ENCODE measurements at regions not wholly inside any gene's neighbourhood (a gene's known extent, or its start where the extent isn't known, plus 50 kb on each side); places are given as distances from the start of the nearest gene placed in this dataset.

- intact Hi-C loops (cut with micrococcal nuclease), result no loop called here
- Histone ChIP-seq H3K9ac (ENCODE audit: low read length) (no peak overlapping the region), H3K27me3 (ENCODE audit: insufficient read depth, low read length) (peaks cover 20% of the 10 kb centered on the region), H3K36me3 (ENCODE audit: control insufficient read depth in 1 of 2, insufficient read depth in 2 of 2, low read length in 2 of 2) (no peaks in the 10 kb centered on the region), H3K27ac (ENCODE audit: low read depth, low read length) (no peak overlapping the region), H2AFZ (ENCODE audit: low read depth, low read length, poor library complexity, severe bottlenecking) (no peak overlapping the region), H3K4me1 (ENCODE audit: control insufficient read depth in 1 of 2, insufficient read depth in 2 of 2, low read length in 2 of 2) (no peaks in the 10 kb centered on the region), H3K4me2 (ENCODE audit: low read length) (no peak overlapping the region), H3K4me3 (replicated peaks in 1 of 2; ENCODE audit: low read depth in 1 of 2, low read length in 2 of 2) (no peak overlapping the region), H3K79me2 (ENCODE audit: insufficient read depth, low read length) (no peaks in the 10 kb centered on the region), H3K9me2 (ENCODE audit: insufficient read depth) (no peaks in the 10 kb centered on the region), H3K9me3 (ENCODE audit: control insufficient read depth in 1 of 2, insufficient read depth in 1 of 2, low read depth in 1 of 2, low read length in 2 of 2) (no peaks in the 10 kb centered on the region), H4K20me1 (ENCODE audit: insufficient read depth) (no peaks in the 10 kb centered on the region)
- ChIA-PET RAD21 (ENCODE audit: low non-redundant PET in 1 of 2, low total read pairs in 2 of 2, uncharacterized antibody in 2 of 2, unreplicated experiment in 2 of 2) (no interaction called here), CTCF (no interaction called here), POLR2A (no interaction called here)
- ATAC-seq, result no peak
- no peak for DNase-seq (ENCODE audit: low read depth, low spot score)
- TF ChIP-seq CTCF (IDR thresholded peaks at IDR 0.05 in 2 of 3, conservative IDR thresholded peaks at IDR 0.05 in 1 of 3; ENCODE audit: borderline replicate concordance in 1 of 3, insufficient read depth in 1 of 3, low read depth in 2 of 3, low read length in 2 of 3), result no peak
- no peak for TF ChIP-seq SP1 (IDR thresholded peaks at IDR 0.05; ENCODE audit: low read depth)
- TF ChIP-seq ELF1 (IDR thresholded peaks at IDR 0.05; ENCODE audit: borderline replicate concordance, low read depth), result no peak
- no peak for TF ChIP-seq EZH2 (IDR thresholded peaks at IDR 0.05)
- TF ChIP-seq MAX (IDR thresholded peaks at IDR 0.05), result no peak
- no peak for TF ChIP-seq ZBTB33 (IDR thresholded peaks at IDR 0.05; ENCODE audit: extremely low read depth, insufficient replicate concordance, low read length)
- TF ChIP-seq POLR2A (IDR thresholded peaks at IDR 0.05; ENCODE audit: borderline replicate concordance, extremely low read depth, insufficient read depth, insufficient read length), result no peak
- no peak for TF ChIP-seq SRF (IDR thresholded peaks at IDR 0.05; ENCODE audit: low read depth)
- TF ChIP-seq ZNF274 (IDR thresholded peaks at IDR 0.05; ENCODE audit: low read depth, low read length), result no peak
- no peak for TF ChIP-seq TCF7L2 (IDR thresholded peaks at IDR 0.05; ENCODE audit: borderline replicate concordance, extremely low read depth, insufficient read depth, insufficient read length)
- no peak for TF ChIP-seq JUND (IDR thresholded peaks at IDR 0.05)
- BruUV-seq (replicated peaks), result no TSS peak
Observed at GRCh38 chr12:118582863-118583262, 206.5 kb downstream of the SUDS3 start.

Data from HCT116 (cell line).